H1 (cell line): ENCODE measurements at regions not wholly inside any gene's neighbourhood (a gene's known extent, or its start where the extent isn't known, plus 50 kb on each side); places are given as distances from the start of the nearest gene placed in this dataset.

Source experiments
- EGR1 ChIP-seq: IDR thresholded peaks from 2 replicates; pipeline ENCODE4 v1.6.1; 2011; ENCODE audit warnings: low read depth, low read length, borderline replicate concordance
- TF ChIP-seq, protein P1 (sequence below): IDR thresholded peaks from 2 replicates; pipeline ENCODE4 v1.6.1; 2011; ENCODE audit warnings: low read length, improper control_type of control experiment

DNA sequence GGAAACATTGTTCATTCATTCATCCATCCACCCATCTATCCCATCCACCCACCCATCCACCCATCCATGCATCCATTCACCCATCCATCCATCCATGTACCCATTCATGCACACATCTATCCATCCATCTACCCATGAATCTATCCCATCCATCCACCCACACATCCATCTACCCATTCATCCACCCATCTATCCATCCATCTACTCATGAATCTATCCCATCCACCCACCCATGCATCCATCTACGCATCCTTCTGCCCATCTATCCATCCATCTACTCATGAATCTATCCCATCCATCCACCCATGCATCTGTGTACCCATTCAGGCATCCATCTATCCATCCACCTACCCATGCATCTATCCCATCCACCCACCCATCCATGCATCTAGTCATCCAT lies 51.6 kb upstream of the URI1 start (continued):
- TF ChIP-seq, protein P1, sequence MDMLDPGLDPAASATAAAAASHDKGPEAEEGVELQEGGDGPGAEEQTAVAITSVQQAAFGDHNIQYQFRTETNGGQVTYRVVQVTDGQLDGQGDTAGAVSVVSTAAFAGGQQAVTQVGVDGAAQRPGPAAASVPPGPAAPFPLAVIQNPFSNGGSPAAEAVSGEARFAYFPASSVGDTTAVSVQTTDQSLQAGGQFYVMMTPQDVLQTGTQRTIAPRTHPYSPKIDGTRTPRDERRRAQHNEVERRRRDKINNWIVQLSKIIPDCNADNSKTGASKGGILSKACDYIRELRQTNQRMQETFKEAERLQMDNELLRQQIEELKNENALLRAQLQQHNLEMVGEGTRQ = no peak
- no peak for TF ChIP-seq EGR1
